Uterus (tissue), 3 donors: ENCODE measurements at regions not wholly inside any gene's neighbourhood (a gene's known extent, or its start where the extent isn't known, plus 50 kb on each side); places are given as distances from the start of the nearest gene placed in this dataset.

Experiments used
- DNase-seq, 2 donors: peaks; one replicate each; pipeline ENCODE4 v3.0.0-alpha.2; 2019 to 2020
- H3K27ac ChIP-seq, 2 donors: fragments of 200-600 bp; sonication (generic); 1 replicate in 1 of 2; 2 replicates in 1 of 2; pipeline ENCODE4 v1.5.1; 2016 to 2018
- H3K27me3 ChIP-seq, 2 donors: fragments of 200-600 bp; sonication (generic); one replicate each; pipeline ENCODE4 v1.5.1; 2018 to 2019; ENCODE audit warnings: control low read depth in 1 of 2
- H3K36me3 ChIP-seq, 2 donors: fragments of 200-600 bp; sonication (generic); one replicate each; pipeline ENCODE4 v1.5.1; 2019; ENCODE audit warnings: control low read depth in 1 of 2
- H3K4me1 ChIP-seq, 2 donors: fragments of 200-600 bp; sonication (generic); one replicate each; pipeline ENCODE4 v1.5.1; 2018 to 2019; ENCODE audit warnings: control low read depth in 1 of 2
- H3K4me3 ChIP-seq, 2 donors: fragments of 200-600 bp; sonication (generic); 1 replicate in 1 of 2; 2 replicates in 1 of 2; pipeline ENCODE4 v1.5.1; 2018 to 2019; ENCODE audit warnings: mild to moderate bottlenecking in 1 of 2
- H3K9me3 ChIP-seq, 2 donors: fragments of 200-600 bp; sonication (generic); one replicate each; pipeline ENCODE4 v1.5.1; 2019; ENCODE audit warnings: control low read depth in 1 of 2
- POLR2A ChIP-seq, 2 donors: fragments of 450-650 bp; IDR thresholded peaks; one replicate each; pipeline ENCODE4 v1.6.1; 2016; ENCODE audit warnings: antibody characterized with exemption in 2 of 2, mild to moderate bottlenecking in 1 of 2, moderate library complexity in 1 of 2
- intact Hi-C: fragments of 100-400 bp; cut with DNase I; formaldehyde crosslinking; loops from one replicate; pipeline ENCODE4 v1.15.1; 2023; ENCODE audit warnings: low total_unique reads
- TF ChIP-seq, protein P1 (sequence below), 4 experiments: fragments of 200-600 bp in 2 of 4; fragments of 450-650 bp in 2 of 4; sonication (generic) in 2 of 4; IDR thresholded peaks; one replicate each; pipeline ENCODE4 v1.5.1; 2016 to 2019; ENCODE audit warnings: antibody characterized with exemption in 4 of 4, mild to moderate bottlenecking in 2 of 4, moderate library complexity in 1 of 4
- donor health status: DM: yes; HTN: yes; CAD: no.

DNA sequence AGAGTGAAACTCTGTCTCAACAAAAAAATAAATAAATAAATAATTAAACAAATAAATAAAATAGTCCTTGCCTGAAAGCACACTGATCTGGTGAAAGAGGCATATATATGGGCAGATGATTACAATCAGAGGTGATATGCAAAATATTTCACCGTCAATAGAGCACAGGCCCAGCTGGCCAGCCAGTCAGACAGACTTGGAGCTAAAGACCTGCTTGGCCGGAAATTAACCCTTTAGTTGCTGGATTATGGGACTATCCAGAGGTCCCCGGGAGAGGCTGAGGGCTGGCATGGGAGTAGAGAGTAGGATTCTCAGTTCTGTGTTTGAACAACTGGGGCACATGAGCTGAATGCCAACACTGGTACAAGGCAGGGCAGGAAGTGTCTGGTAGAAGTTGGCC is 59.1 kb upstream of the CTNNB1 start:
- no peak overlapping the region for H3K4me3 ChIP-seq
- H3K9me3 ChIP-seq = no peaks in the 10 kb centered on the region
- H3K4me1 ChIP-seq = no peaks in the 10 kb centered on the region
- intact Hi-C loops = no loop called here
- H3K27me3 ChIP-seq = no peaks in the 10 kb centered on the region
- no peaks in the 10 kb centered on the region for H3K36me3 ChIP-seq
- no peak for DNase-seq
- no peak overlapping the region for H3K27ac ChIP-seq
- TF ChIP-seq POLR2A (IDR thresholded peaks at IDR 0.05) = no peak
- TF ChIP-seq, protein P1, sequence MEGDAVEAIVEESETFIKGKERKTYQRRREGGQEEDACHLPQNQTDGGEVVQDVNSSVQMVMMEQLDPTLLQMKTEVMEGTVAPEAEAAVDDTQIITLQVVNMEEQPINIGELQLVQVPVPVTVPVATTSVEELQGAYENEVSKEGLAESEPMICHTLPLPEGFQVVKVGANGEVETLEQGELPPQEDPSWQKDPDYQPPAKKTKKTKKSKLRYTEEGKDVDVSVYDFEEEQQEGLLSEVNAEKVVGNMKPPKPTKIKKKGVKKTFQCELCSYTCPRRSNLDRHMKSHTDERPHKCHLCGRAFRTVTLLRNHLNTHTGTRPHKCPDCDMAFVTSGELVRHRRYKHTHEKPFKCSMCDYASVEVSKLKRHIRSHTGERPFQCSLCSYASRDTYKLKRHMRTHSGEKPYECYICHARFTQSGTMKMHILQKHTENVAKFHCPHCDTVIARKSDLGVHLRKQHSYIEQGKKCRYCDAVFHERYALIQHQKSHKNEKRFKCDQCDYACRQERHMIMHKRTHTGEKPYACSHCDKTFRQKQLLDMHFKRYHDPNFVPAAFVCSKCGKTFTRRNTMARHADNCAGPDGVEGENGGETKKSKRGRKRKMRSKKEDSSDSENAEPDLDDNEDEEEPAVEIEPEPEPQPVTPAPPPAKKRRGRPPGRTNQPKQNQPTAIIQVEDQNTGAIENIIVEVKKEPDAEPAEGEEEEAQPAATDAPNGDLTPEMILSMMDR (IDR thresholded peaks at IDR 0.05) = no peak

DNA sequence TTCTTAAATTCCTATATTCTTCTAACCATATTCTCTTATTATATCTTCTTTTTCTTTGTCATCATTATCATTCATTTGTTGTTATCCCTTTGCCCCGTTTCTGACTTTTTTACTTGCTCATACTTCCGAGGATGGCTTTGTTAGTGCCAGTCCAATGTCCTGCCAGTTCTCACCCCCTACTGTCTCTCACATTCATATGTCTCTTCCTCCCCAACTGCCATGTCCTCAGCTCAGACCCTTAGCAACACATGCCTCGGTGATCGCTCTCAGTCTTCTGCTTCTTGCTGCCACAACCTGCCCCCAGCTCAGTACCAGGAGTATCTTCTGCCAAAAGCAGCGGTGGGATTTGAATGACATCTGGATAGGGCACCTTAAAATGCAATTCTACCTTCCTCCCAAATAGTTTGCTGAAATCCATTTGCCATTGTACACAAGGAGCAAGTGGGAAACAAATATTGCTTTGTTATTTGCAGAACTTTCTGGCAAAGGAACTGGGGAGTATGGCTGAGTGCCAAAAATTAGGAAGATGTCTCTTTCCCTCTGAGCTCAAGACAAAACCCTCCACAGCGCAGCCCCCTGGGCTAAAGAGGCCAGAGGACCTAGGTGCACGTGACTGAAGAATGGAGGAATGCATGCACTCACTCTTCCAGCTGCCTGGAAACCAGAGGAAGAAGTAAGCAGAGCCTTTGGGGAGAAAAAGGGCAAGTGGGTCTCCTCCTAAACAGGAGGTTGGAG is 57.7 kb upstream of the CTNNB1 start:
- Histone ChIP-seq H3K9me3 (no peaks in the 10 kb centered on the region), H3K4me1 (no peaks in the 10 kb centered on the region), H3K4me3 (no peak overlapping the region), H3K27me3 (no peaks in the 10 kb centered on the region), H3K36me3 (no peaks in the 10 kb centered on the region), H3K27ac (no peak overlapping the region)
- DNase-seq = no peak
- TF ChIP-seq POLR2A (IDR thresholded peaks at IDR 0.05) = no peak
- TF ChIP-seq, protein P1 (IDR thresholded peaks at IDR 0.05) = no peak
- intact Hi-C loops = no loop called here

DNA sequence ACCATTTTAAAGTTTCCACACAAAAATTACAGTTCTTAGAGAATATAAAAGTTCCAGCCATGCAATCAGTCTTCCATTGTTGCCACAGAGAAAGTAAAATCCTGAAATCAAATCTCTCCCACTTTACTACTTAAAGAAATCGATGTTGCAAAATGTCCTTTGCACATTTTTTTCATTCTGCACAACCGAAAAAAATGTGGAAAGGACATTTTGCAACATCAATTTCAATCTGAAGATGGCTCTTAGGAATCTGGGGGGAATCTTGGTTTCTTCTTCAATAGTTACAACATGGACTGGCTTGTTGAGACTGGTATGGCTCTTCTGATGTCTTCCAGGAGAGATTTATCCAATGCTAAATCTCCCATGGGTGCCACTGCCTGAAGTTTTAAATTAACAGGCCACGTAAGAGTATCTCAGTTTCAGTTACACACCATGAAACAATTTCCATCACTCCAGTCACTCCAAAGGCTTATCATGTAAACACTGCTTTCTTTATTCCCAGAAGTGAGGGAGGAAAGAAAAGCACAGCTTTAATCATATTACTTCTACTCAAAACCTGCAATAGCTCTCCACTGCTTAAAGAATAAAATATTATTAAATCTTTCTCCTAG is 55.8 kb upstream of the CTNNB1 start:
- Histone ChIP-seq H3K4me1 (no peaks in the 10 kb centered on the region), H3K36me3 (no peaks in the 10 kb centered on the region), H3K9me3 (no peaks in the 10 kb centered on the region), H3K27ac (no peak overlapping the region), H3K4me3 (no peak overlapping the region), H3K27me3 (no peaks in the 10 kb centered on the region)
- TF ChIP-seq POLR2A (IDR thresholded peaks at IDR 0.05) = no peak
- TF ChIP-seq, protein P1 (IDR thresholded peaks at IDR 0.05) = no peak
- DNase-seq = no peak
- intact Hi-C loops = no loop called here

DNA sequence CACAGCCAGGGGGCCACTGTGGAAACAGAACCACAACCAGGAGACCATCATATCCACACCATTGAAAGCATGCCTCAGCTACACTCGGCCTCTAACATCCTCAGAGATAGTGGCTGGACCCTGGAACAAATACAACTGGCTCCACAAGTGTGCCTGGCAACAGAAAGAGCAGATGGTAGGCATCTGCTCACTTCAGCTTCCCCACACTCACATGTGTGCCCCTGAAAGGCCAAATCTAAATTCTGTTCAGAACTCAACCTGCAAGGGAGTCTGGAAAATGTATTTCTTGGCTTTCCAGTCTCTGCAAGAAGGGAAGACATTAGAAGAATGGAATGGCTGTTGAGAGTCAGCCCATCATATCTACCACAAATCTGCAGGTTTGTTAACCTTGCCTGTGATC is 54.7 kb upstream of the CTNNB1 start:
- Histone ChIP-seq H3K36me3 (no peaks in the 10 kb centered on the region), H3K27me3 (no peaks in the 10 kb centered on the region), H3K4me1 (no peaks in the 10 kb centered on the region), H3K4me3 (no peak overlapping the region), H3K27ac (no peak overlapping the region), H3K9me3 (no peaks in the 10 kb centered on the region)
- no peak for TF ChIP-seq POLR2A (IDR thresholded peaks at IDR 0.05)
- TF ChIP-seq, protein P1 (IDR thresholded peaks at IDR 0.05) = no peak
- DNase-seq = no peak
- intact Hi-C loops = no loop called here

DNA sequence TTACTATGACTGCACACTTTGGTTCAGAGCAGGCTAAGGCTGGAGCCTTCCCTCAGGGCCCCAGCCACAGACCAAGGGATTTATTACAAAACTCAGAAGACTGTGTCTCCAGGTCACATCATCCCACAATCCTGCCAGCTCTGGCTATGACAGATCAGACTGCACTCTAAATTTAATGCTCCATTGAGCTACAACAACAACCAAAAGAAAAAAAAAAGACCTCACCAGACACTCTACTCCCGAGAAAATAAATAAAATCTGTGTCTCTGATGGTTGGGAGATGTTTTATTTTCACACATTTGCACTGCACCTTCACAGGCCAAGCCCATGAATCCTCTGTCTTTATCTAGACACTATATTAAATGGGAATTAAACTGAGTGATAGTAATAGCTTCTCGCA is 50.8 kb upstream of the CTNNB1 start:
- Histone ChIP-seq H3K27ac (peak overlapping the region in 1 of 2 donors; percentile 46), H3K36me3 (no peaks in the 10 kb centered on the region), H3K4me3 (no peak overlapping the region), H3K27me3 (no peaks in the 10 kb centered on the region), H3K9me3 (no peaks in the 10 kb centered on the region), H3K4me1 (no peaks in the 10 kb centered on the region)
- DNase-seq = peak; percentile 46 to 61
- TF ChIP-seq, protein P1 (IDR thresholded peaks at IDR 0.05) = no peak
- no peak for TF ChIP-seq POLR2A (IDR thresholded peaks at IDR 0.05)
- intact Hi-C loops = no loop called here
